A673 (cell line): ENCODE measurements at regions not wholly inside any gene's neighbourhood (a gene's known extent, or its start where the extent isn't known, plus 50 kb on each side); places are given as distances from the start of the nearest gene placed in this dataset.

Source experiments
- CTCF ChIP-seq: fragments of 300-800, 200-600 bp; sonication (generic); conservative IDR thresholded peaks from 2 replicates; pipeline ENCODE4 v1.5.1; 2017; ENCODE audit warnings: low read depth, mild to moderate bottlenecking, antibody characterized with exemption, low read length, moderate library complexity, mixed read lengths
- EZH2 ChIP-seq: fragments of 200-600 bp; sonication (generic); IDR thresholded peaks from 2 replicates; pipeline ENCODE4 v1.6.1; 2017; ENCODE audit warnings: borderline replicate concordance, low read depth, mild to moderate bottlenecking, mixed read lengths, antibody characterized with exemption, low read length; ENCODE audit not compliant: poor library complexity, severe bottlenecking

GRCh38 chr18:67636597-67637385 lies 120.3 kb upstream of the DSEL start:
- TF ChIP-seq CTCF (no peak), EZH2 (no peak)
